ENCODE measurements at regions not wholly inside any gene's neighbourhood (a gene's known extent, or its start where the extent isn't known, plus 50 kb on each side); places are given as distances from the start of the nearest gene placed in this dataset.
A peak's percentile ranks its signal among the peaks of the same experiment; 100 is the strongest.

- peak; percentile 81 for TF ChIP-seq ATF2 (IDR thresholded peaks at IDR 0.05; ENCODE audit: low read length)
- peak; percentile 71; the same call in 1 of the 2 replicates for TF ChIP-seq ZNF592 (IDR thresholded peaks at IDR 0.05)
- peak; percentile 86 for TF ChIP-seq SKIL (IDR thresholded peaks at IDR 0.05; ENCODE audit: low read depth, poor library complexity, severe bottlenecking)
- TF ChIP-seq HDGF (IDR thresholded peaks at IDR 0.05), result 0 out of 2 replicates have a peak, but pooled peaks have one; percentile 58
- TF ChIP-seq MEF2B (IDR thresholded peaks at IDR 0.05; ENCODE audit: partially characterized antibody, poor library complexity, severe bottlenecking), result peak; percentile 51
- peak; percentile 82 for TF ChIP-seq MXI1 (IDR thresholded peaks at IDR 0.05; ENCODE audit: low read depth, low read length)
- peak; percentile 79; the same call in 1 of the 2 replicates for TF ChIP-seq ZBTB40 (IDR thresholded peaks at IDR 0.05; ENCODE audit: borderline replicate concordance)
- peak; percentile 74; the same call in 1 of the 2 replicates for TF ChIP-seq SIN3A (IDR thresholded peaks at IDR 0.05; ENCODE audit: low read depth, low read length)
- no peak for TF ChIP-seq IRF5 (IDR thresholded peaks at IDR 0.05; ENCODE audit: borderline replicate concordance)
- peak; percentile 65; the same call in 1 of the 2 replicates for TF ChIP-seq EED (IDR thresholded peaks at IDR 0.05; ENCODE audit: low read depth)
- TF ChIP-seq RCOR1 (conservative IDR thresholded peaks at IDR 0.05; ENCODE audit: low read depth, low read length), result no peak
- no peak for TF ChIP-seq SUZ12 (IDR thresholded peaks at IDR 0.05; ENCODE audit: unreplicated experiment)
- peak; percentile 56; the same call in 1 of the 2 replicates for TF ChIP-seq TARDBP (IDR thresholded peaks at IDR 0.05; ENCODE audit: borderline replicate concordance)
- TF ChIP-seq PML (IDR thresholded peaks at IDR 0.05; ENCODE audit: low read length), result peak; percentile 98
These were observed 108.4 kb upstream of the PRSS16 start (continued) for GRCh38 chr6:27138837-27139755.
